OCI-LY7 (cell line): ENCODE measurements at regions not wholly inside any gene's neighbourhood (a gene's known extent, or its start where the extent isn't known, plus 50 kb on each side); places are given as distances from the start of the nearest gene placed in this dataset.

Experiments used
- BruUV-seq: library from RNA; stranded (reverse); fragments of 400-500 nt; replicated peaks from 2 replicates; lab custom pipeline; 2021; lab: Mats Ljungman, UMichigan
- CTCF ChIA-PET: fragments of 300-600 bp; sonication (Branson Sonifier 250); formaldehyde crosslinking; loops from one replicate; lab custom pipeline; 2022; ENCODE audit warnings: antibody characterized with exemption; ENCODE audit not compliant: unreplicated experiment; lab: Charles Lee
- POLR2A ChIA-PET: fragments of 300-600 bp; sonication (Branson Sonifier 250); formaldehyde crosslinking; loops from one replicate; lab custom pipeline; 2022; ENCODE audit warnings: antibody characterized with exemption; lab: Charles Lee
- DNase-seq: peaks from one replicate; pipeline ENCODE4 v3.0.0-alpha.2; 2015; ENCODE audit warnings: low spot score
- H2AFZ ChIP-seq: fragments of 200-600 bp; sonication (generic), shearing (Covaris generic); 2 replicates; pipeline ENCODE4 v1.6.1; 2014; ENCODE audit warnings: mild to moderate bottlenecking, antibody characterized with exemption, low read length, moderate library complexity
- H3K27ac ChIP-seq: fragments of 200-600 bp; sonication (generic); 2 replicates; pipeline ENCODE4 v1.5.1; 2014; ENCODE audit warnings: mixed run types, low read depth, mild to moderate bottlenecking, moderate library complexity, low read length, inconsistent platforms; ENCODE audit not compliant: poor library complexity, severe bottlenecking
- H3K36me3 ChIP-seq: fragments of 200-600 bp; sonication (generic); 2 replicates; pipeline ENCODE4 v1.6.1; 2014; ENCODE audit warnings: mild to moderate bottlenecking, antibody characterized with exemption, low read length, moderate library complexity, mixed read lengths; ENCODE audit not compliant: insufficient read depth
- H3K4me1 ChIP-seq: fragments of 200-600 bp; sonication (generic); 2 replicates; pipeline ENCODE4 v1.5.1; 2014; ENCODE audit warnings: mild to moderate bottlenecking, low read length; ENCODE audit not compliant: insufficient read depth, poor library complexity, severe bottlenecking
- H3K4me2 ChIP-seq: fragments of 200-600 bp; sonication (generic); 2 replicates; pipeline ENCODE4 v1.6.1; 2014; ENCODE audit warnings: mild to moderate bottlenecking, low read length
- H3K4me3 ChIP-seq: fragments of 200-600 bp; sonication (generic); 2 replicates; pipeline ENCODE4 v1.5.1; 2014; ENCODE audit warnings: mild to moderate bottlenecking, low read depth, low read length; ENCODE audit not compliant: poor library complexity, severe bottlenecking
- H3K79me2 ChIP-seq: fragments of 200-600 bp; sonication (generic); 2 replicates; pipeline ENCODE4 v1.6.1; 2016; ENCODE audit warnings: low read depth, mild to moderate bottlenecking, low read length, moderate library complexity, mixed read lengths; ENCODE audit not compliant: insufficient read depth
- H3K9me2 ChIP-seq: fragments of 200-600 bp; sonication (generic); 2 replicates; pipeline ENCODE4 v1.6.1; 2016; ENCODE audit warnings: mild to moderate bottlenecking, low read length, mixed read lengths; ENCODE audit not compliant: insufficient read depth
- H3K9me3 ChIP-seq: fragments of 200-600 bp; sonication (generic); 2 replicates; pipeline ENCODE4 v1.6.1; 2014; ENCODE audit warnings: mild to moderate bottlenecking, mixed run types, low read length, mixed read lengths
- H4K20me1 ChIP-seq: fragments of 200-600 bp; sonication (generic); 2 replicates; pipeline ENCODE4 v1.6.1; 2014; ENCODE audit warnings: mild to moderate bottlenecking, antibody characterized with exemption, low read length, moderate library complexity, mixed read lengths; ENCODE audit not compliant: insufficient read depth
- CTCF ChIP-seq: fragments of 200-600 bp; sonication (generic); conservative IDR thresholded peaks from 2 replicates; pipeline ENCODE4 v1.5.1; 2014; ENCODE audit warnings: mild to moderate bottlenecking, antibody characterized with exemption, low read length, moderate library complexity, mixed read lengths
- EZH2phosphoT487 ChIP-seq: fragments of 200-600 bp; sonication (generic); IDR thresholded peaks from 2 replicates; pipeline ENCODE4 v1.6.1; 2018; ENCODE audit warnings: low read depth, borderline replicate concordance, mild to moderate bottlenecking, mixed run types, antibody characterized with exemption, low read length, moderate library complexity, mixed read lengths
- intact Hi-C: fragments of 100-400 bp; cut with micrococcal nuclease; formaldehyde crosslinking; loops from one replicate; pipeline ENCODE4 v1.10.0; 2022; ENCODE audit not compliant: unreplicated experiment

GRCh38 chr3:44061268-44061667, 180.4 kb upstream of the TOPAZ1 start:
- no peaks in the 10 kb centered on the region for H3K9me3 ChIP-seq
- H3K9me2 ChIP-seq = no peaks in the 10 kb centered on the region
- POLR2A ChIA-PET = interaction anchor here (0.6 to 0.9 kb wide), 3 partner anchors 11 to 1269 kb away, joined by 3 to 4 read pairs (median 3); no protein-coding TSS in a partner anchor
- CTCF ChIA-PET = no interaction called here
- no peak overlapping the region for H3K4me2 ChIP-seq
- no peak overlapping the region for H2AFZ ChIP-seq
- no peaks in the 10 kb centered on the region for H3K79me2 ChIP-seq
- H4K20me1 ChIP-seq = no peaks in the 10 kb centered on the region
- intact Hi-C loops = no loop called here
- no peak overlapping the region for H3K27ac ChIP-seq
- H3K4me3 ChIP-seq = no peak overlapping the region
- H3K4me1 ChIP-seq = peaks cover 33% of the 10 kb centered on the region
- no peaks in the 10 kb centered on the region for H3K36me3 ChIP-seq
- BruUV-seq = no TSS peak
- TF ChIP-seq EZH2phosphoT487 = no peak
- TF ChIP-seq CTCF = no peak
- DNase-seq = no peak

GRCh38 chr3:44061961-44062360, 179.7 kb upstream of the TOPAZ1 start:
- no peak for DNase-seq
- intact Hi-C loops = no loop called here
- ChIA-PET CTCF (no interaction called here), POLR2A (interaction anchor here (0.9 kb wide), 1 partner anchor 11 kb away, joined by 4 read pairs; no protein-coding TSS in a partner anchor)
- no peaks in the 10 kb centered on the region for H3K9me2 ChIP-seq
- no peak overlapping the region for H3K27ac ChIP-seq
- no peaks in the 10 kb centered on the region for H3K79me2 ChIP-seq
- no peak for TF ChIP-seq EZH2phosphoT487
- no peak for TF ChIP-seq CTCF
- H3K36me3 ChIP-seq = no peaks in the 10 kb centered on the region
- H3K4me1 ChIP-seq = peaks cover 33% of the 10 kb centered on the region
- H2AFZ ChIP-seq = no peak overlapping the region
- no TSS peak for BruUV-seq
- no peaks in the 10 kb centered on the region for H4K20me1 ChIP-seq
- H3K4me2 ChIP-seq = no peak overlapping the region
- H3K4me3 ChIP-seq = no peak overlapping the region
- H3K9me3 ChIP-seq = no peaks in the 10 kb centered on the region

GRCh38 chr3:44065311-44066094, 176.2 kb upstream of the TOPAZ1 start:
- ChIA-PET POLR2A (no interaction called here), CTCF (no interaction called here)
- no peak overlapping the region for H3K4me2 ChIP-seq
- no peak overlapping the region for H3K4me3 ChIP-seq
- H3K27ac ChIP-seq = no peak overlapping the region
- peaks cover under 1% of the 10 kb centered on the region for H3K4me1 ChIP-seq
- no TSS peak for BruUV-seq
- DNase-seq = no peak
- no peaks in the 10 kb centered on the region for H3K9me3 ChIP-seq
- H3K36me3 ChIP-seq = no peaks in the 10 kb centered on the region
- no peaks in the 10 kb centered on the region for H3K9me2 ChIP-seq
- no peaks in the 10 kb centered on the region for H4K20me1 ChIP-seq
- intact Hi-C loops = no loop called here
- TF ChIP-seq EZH2phosphoT487 (no peak), CTCF (no peak)
- H2AFZ ChIP-seq = no peak overlapping the region
- no peaks in the 10 kb centered on the region for H3K79me2 ChIP-seq
